T-helper 1 cell treated with Interleukin-12 subunit alpha and Interleukin-12 subunit beta and Interleukin-4 antibody, amounts not matched to agents 30 ng/mL and 1 ng/mL, for 36 hours (primary cell): ENCODE measurements at regions not wholly inside any gene's neighbourhood (a gene's known extent, or its start where the extent isn't known, plus 50 kb on each side); places are given as distances from the start of the nearest gene placed in this dataset.
"Not testable (repeated sequence)": the region's sequence is repeated elsewhere in the genome, so short reads cannot be mapped to it uniquely, and the experiment has no call there.

Experiments
- intact Hi-C: fragments of 100-400 bp; cut with micrococcal nuclease; formaldehyde crosslinking; loops from one replicate; pipeline ENCODE4 v1.15.1; 2024

DNA sequence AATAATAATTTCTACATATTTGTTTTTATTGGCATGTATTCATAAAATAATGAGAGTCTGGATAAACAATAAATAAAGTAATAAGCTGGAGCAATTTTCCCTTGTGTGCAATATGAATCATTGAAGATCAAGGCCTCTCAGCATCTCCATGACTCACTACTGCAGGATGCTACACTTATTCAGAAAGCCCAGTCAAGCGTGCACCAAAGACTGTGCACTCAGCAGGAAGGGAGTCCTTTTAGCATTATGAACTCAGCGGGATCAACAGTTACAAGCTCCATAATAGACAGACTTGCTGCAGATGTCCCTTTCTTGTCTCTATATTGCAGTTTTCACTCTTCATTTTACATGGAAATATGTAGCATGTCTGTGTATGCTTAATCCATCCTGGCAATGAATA, 485.3 kb downstream of the CDH9 start:
- intact Hi-C loops: no loop called here

DNA sequence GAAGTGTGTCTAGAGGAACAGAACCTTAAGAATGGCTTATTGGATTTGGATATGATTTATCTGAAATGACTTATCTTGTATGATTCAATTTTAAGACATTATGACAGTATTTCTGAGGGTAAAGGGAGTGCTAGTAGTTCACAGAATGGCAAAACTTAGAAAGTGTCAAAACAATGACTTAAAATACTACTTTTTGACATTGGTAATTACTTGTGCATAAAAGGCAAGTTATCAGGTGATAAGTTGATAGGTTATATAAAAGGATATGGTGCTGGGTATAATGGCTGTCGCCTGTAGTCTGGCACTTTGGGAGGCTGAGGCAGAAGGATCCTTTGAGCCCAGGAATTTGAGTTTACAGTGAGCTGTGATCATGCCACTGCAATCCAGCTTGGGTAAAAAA, 494.4 kb downstream of the CDH9 start:
- intact Hi-C loops: no loop called here

GRCh38 chr5:26538226-26538625, 500.2 kb downstream of the CDH9 start:
- intact Hi-C loops: no loop called here

- intact Hi-C loops: no loop called here
These were observed 503.2 kb downstream of the CDH9 start for GRCh38 chr5:26535215-26535614.

GRCh38 chr5:26530305-26530704, 508.1 kb downstream of the CDH9 start:
- intact Hi-C loops: no loop called here

GRCh38 chr5:26519245-26519644, 519.1 kb downstream of the CDH9 start:
- intact Hi-C loops: no loop called here

GRCh38 chr5:26518065-26518464, 520.3 kb downstream of the CDH9 start:
- intact Hi-C loops: no loop called here

- intact Hi-C loops: no loop called here
These were observed 539.4 kb downstream of the CDH9 start for GRCh38 chr5:26498972-26499371.

GRCh38 chr5:26495437-26495836, 542.9 kb downstream of the CDH9 start:
- intact Hi-C loops: no loop called here

- intact Hi-C loops: no loop called here
These were observed 545.4 kb downstream of the CDH9 start for GRCh38 chr5:26492906-26493459.

GRCh38 chr5:26487553-26487952, 550.8 kb downstream of the CDH9 start:
- intact Hi-C loops: no loop called here

DNA sequence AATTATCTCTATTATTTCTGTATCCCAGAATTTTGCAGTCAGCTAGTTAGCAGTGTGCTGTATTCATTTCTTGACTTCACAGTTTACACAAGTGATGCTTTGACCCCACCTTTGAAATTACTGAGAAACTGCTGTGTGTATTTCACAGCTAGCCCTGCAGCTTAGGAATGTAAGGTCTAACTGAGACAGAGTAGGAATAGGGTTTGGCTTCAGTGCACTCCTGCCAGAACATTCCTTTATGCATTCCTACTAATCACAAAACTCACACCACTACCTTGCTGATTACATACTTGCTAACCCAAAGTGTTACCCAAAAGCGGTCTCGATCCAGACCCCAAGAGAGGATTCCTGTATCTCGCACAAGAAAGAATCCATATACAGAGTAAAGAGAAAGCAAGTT, 551.8 kb downstream of the CDH9 start:
- intact Hi-C loops: no loop called here

DNA sequence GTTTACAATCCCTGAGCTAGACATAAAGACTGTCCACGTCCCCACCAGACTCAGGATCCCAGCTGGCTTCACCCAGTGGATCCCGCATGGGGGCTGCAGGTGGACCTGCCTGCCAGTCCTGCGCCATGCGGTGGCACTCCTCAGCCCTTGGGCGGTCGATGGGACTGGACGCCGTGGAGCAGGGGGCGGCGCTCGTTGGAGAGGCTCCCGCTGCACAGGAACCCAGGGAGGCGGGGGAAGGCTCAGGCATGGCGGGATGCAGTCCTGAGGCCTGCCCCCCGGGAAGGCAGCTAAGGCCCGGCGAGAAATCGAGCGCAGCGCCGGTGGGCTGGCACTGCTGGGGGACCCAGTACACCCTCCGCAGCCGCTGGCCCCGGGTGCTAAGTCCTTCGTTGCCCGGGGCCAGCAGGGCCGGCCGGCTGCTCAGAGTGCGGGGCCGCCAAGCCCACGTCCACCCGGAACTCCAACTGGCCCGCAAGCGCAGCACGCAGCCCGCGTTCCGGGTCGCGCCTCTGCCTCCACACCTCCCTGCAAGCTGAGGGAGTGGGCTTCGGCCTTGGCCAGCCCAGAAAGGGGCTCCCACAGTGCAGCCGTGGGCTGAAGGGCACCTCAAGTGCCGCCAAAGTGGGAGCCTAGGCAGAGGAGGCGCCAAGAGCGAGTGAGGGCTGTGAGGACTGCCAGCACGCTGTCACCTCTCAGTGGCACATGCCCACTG, 553.1 kb downstream of the CDH9 start:
- intact Hi-C loops: not testable (repeated sequence)

- intact Hi-C loops: no loop called here
These were observed 555.5 kb downstream of the CDH9 start for GRCh38 chr5:26482810-26483375.

DNA sequence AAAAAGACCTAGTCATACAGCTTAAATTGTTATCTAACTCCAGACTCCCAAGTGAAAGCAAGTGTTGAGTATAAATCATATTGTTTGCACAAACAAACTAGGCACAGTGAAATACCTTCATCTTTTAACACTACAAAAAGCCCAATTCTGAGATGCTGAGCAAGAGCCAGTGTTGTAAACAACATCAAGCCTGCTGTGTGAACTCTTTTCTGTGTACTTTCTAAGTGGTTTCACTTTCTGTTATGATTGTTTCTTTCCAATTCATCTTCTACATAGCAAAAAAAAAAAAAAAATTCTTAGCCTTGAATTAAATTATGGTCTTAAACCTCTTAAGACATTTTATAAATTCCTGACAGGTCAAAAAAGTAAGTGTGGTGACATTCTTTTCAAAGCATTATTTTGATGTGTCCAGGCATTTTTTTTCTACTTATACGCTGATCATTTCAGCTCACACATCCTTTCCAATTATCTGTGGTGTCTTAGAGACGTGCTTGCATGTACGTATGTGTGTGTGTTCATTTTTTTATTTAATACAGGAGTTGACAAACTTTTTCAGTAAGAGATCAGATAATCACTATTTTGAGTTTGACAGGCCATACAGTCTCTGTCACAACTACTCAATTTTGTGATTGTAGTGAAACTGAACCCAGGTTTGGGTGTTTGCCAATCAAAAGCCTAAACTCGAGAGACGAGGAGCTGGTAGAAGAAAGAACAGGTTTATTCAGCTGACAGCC, 556.1 kb downstream of the CDH9 start:
- intact Hi-C loops: no loop called here

DNA sequence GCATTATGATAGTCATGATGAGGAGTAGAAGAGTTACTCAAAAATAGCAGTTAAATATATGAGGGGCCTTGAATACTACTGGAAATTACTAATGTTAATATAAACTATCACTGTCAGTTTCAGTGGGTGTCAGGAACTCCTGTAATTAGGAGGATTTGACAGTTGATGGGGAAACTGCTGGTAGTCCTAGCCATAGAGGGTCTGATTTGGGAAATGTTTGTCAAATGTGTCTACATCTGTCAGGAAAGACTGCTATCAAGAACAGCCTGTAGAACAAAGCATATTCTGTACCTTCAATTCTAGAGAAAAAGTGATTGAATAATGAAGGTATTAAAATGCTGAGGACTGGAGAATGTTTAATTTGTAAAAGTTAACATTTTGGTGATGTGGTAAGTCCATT, 567.9 kb downstream of the CDH9 start:
- intact Hi-C loops: no loop called here

- intact Hi-C loops: no loop called here
These were observed 599.3 kb downstream of the CDH9 start for GRCh38 chr5:26439121-26439520.

GRCh38 chr5:26434688-26435087, 603.7 kb downstream of the CDH9 start:
- intact Hi-C loops: no loop called here

GRCh38 chr5:26432386-26432785, 606.0 kb downstream of the CDH9 start:
- intact Hi-C loops: no loop called here

- intact Hi-C loops: no loop called here
These were observed 608.1 kb downstream of the CDH9 start for GRCh38 chr5:26430323-26430722.

DNA sequence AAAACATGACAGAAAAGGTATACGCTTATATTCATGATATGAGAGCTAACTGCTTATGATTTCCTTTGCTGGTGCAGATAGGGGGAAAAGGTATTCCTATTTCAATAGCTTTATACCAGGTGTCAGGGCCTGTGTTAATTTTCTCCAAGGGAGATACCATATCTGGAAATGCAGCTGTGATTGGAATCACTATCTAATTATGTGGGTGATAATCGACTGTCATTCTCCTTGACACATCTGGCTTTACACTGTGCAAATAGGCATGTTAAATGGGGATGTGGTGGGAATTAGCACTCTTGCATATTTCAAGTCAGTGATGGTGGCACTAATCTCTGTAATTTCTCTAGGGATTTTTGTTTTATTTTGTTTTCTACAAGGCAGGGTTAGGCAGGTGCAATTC, 611.1 kb downstream of the CDH9 start:
- intact Hi-C loops: no loop called here

GRCh38 chr5:26419987-26420386, 618.4 kb downstream of the CDH9 start:
- intact Hi-C loops: no loop called here
